Keratinocyte (primary cell): ENCODE measurements at regions not wholly inside any gene's neighbourhood (a gene's known extent, or its start where the extent isn't known, plus 50 kb on each side); places are given as distances from the start of the nearest gene placed in this dataset.

ENCODE experiments used
- CTCF ChIP-seq, 3 experiments: IDR thresholded peaks in 1 of 3; conservative IDR thresholded peaks in 1 of 3; optimal IDR thresholded peaks in 1 of 3; 2 replicates in 2 of 3; 3 replicates in 1 of 3; pipeline versions ENCODE3 to v1.5.1; 2011; ENCODE audit warnings: low read length in 3 of 3, mild to moderate bottlenecking in 3 of 3, moderate library complexity in 2 of 3, control low read depth in 1 of 3, inconsistent platforms in 1 of 3; ENCODE audit not compliant: insufficient read depth in 2 of 3; ENCODE audit errors: extremely low read depth in 1 of 3
- EZH2 ChIP-seq: IDR thresholded peaks from one replicate; pipeline ENCODE4 v1.6.1; 2012; ENCODE audit warnings: inconsistent platforms, mild to moderate bottlenecking, low read length, moderate library complexity

- TF ChIP-seq CTCF (optimal IDR thresholded peaks at IDR 0.05 in 1 of 3, IDR thresholded peaks at IDR 0.05 in 1 of 3, conservative IDR thresholded peaks at IDR 0.05 in 1 of 3; ENCODE audit: extremely low read depth in 1 of 3, insufficient read depth in 2 of 3, low read length in 3 of 3) (no peak), EZH2 (no peak)
These were observed 785.2 kb downstream of the KCNA4 start for GRCh38 chr11:29231586-29231985.
